ENCODE measurements at regions not wholly inside any gene's neighbourhood (a gene's known extent, or its start where the extent isn't known, plus 50 kb on each side); places are given as distances from the start of the nearest gene placed in this dataset.

GRCh38 chrX:9148615-9149399 lies 114.9 kb upstream of the FAM9B start:
- Histone ChIP-seq H3K9me3 (ENCODE audit: control insufficient read depth, low read length) (no peaks in the 10 kb centered on the region), H3K27ac (ENCODE audit: low read length) (no peak overlapping the region), H3K4me1 (ENCODE audit: control insufficient read depth, insufficient read depth, low read length) (no peaks in the 10 kb centered on the region), H3K4me3 (ENCODE audit: low read length) (no peak overlapping the region), H3K27me3 (ENCODE audit: control insufficient read depth, insufficient read depth) (no peaks in the 10 kb centered on the region)
- 48% methylated on average over 9 of the region's 9 CpGs for WGBS
- ATAC-seq (no peak), DNase-seq (no peak)
- intact Hi-C loops (cut with DNase I) = no loop called here

- no peak overlapping the region for H3K27ac ChIP-seq (ENCODE audit: low read length)
- no peaks in the 10 kb centered on the region for H3K27me3 ChIP-seq (ENCODE audit: control insufficient read depth, insufficient read depth)
- no peaks in the 10 kb centered on the region for H3K4me1 ChIP-seq (ENCODE audit: control insufficient read depth, insufficient read depth, low read length)
- intact Hi-C loops (cut with DNase I) = no loop called here
- 81% methylated on average over 8 of the region's 8 CpGs for WGBS
- H3K4me3 ChIP-seq (ENCODE audit: low read length) = no peak overlapping the region
- no peaks in the 10 kb centered on the region for H3K9me3 ChIP-seq (ENCODE audit: control insufficient read depth, low read length)
- no peak for DNase-seq
- no peak for ATAC-seq
Measured at GRCh38 chrX:9149501-9150245, 115.7 kb upstream of the FAM9B start.

GRCh38 chrX:9151772-9152307 lies 117.9 kb upstream of the FAM9B start:
- no peak overlapping the region for H3K4me3 ChIP-seq (ENCODE audit: low read length)
- H3K9me3 ChIP-seq (ENCODE audit: control insufficient read depth, low read length) = no peaks in the 10 kb centered on the region
- no peak for ATAC-seq
- no peaks in the 10 kb centered on the region for H3K4me1 ChIP-seq (ENCODE audit: control insufficient read depth, insufficient read depth, low read length)
- H3K27ac ChIP-seq (ENCODE audit: low read length) = no peak overlapping the region
- over 99% methylated on average over 2 of the region's 2 CpGs for WGBS
- H3K27me3 ChIP-seq (ENCODE audit: control insufficient read depth, insufficient read depth) = no peaks in the 10 kb centered on the region
- intact Hi-C loops (cut with DNase I) = no loop called here
- DNase-seq = no peak

- ATAC-seq (no peak), DNase-seq (no peak)
- 65% methylated on average over 1 of the region's 1 CpG for WGBS
- no peak overlapping the region for H3K4me3 ChIP-seq (ENCODE audit: low read length)
- intact Hi-C loops (cut with DNase I) = no loop called here
- no peak overlapping the region for H3K27ac ChIP-seq (ENCODE audit: low read length)
- H3K9me3 ChIP-seq (ENCODE audit: control insufficient read depth, low read length) = no peaks in the 10 kb centered on the region
- H3K27me3 ChIP-seq (ENCODE audit: control insufficient read depth, insufficient read depth) = no peaks in the 10 kb centered on the region
- no peaks in the 10 kb centered on the region for H3K4me1 ChIP-seq (ENCODE audit: control insufficient read depth, insufficient read depth, low read length)
Measured at GRCh38 chrX:9153300-9153699, 119.4 kb upstream of the FAM9B start.

- no peaks in the 10 kb centered on the region for H3K9me3 ChIP-seq (ENCODE audit: control insufficient read depth, low read length)
- no peak overlapping the region for H3K27ac ChIP-seq (ENCODE audit: low read length)
- no peaks in the 10 kb centered on the region for H3K4me1 ChIP-seq (ENCODE audit: control insufficient read depth, insufficient read depth, low read length)
- ATAC-seq = no peak
- no peak for DNase-seq
- intact Hi-C loops (cut with DNase I) = no loop called here
- no peaks in the 10 kb centered on the region for H3K27me3 ChIP-seq (ENCODE audit: control insufficient read depth, insufficient read depth)
- H3K4me3 ChIP-seq (ENCODE audit: low read length) = no peak overlapping the region
- WGBS = 94% methylated on average over 7 of the region's 7 CpGs
Measured at GRCh38 chrX:9158611-9159010, 124.7 kb upstream of the FAM9B start.

- Histone ChIP-seq H3K4me3 (ENCODE audit: low read length) (no peak overlapping the region), H3K27ac (ENCODE audit: low read length) (no peak overlapping the region), H3K27me3 (ENCODE audit: control insufficient read depth, insufficient read depth) (no peaks in the 10 kb centered on the region), H3K4me1 (ENCODE audit: control insufficient read depth, insufficient read depth, low read length) (no peaks in the 10 kb centered on the region), H3K9me3 (ENCODE audit: control insufficient read depth, low read length) (no peaks in the 10 kb centered on the region)
- ATAC-seq = no peak
- intact Hi-C loops (cut with DNase I) = no loop called here
- 96% methylated on average over 4 of the region's 4 CpGs for WGBS
- DNase-seq = no peak
Measured at GRCh38 chrX:9160698-9161329, 126.9 kb upstream of the FAM9B start.

- WGBS = 67% methylated on average over 3 of the region's 3 CpGs
- ATAC-seq (no peak), DNase-seq (no peak)
- Histone ChIP-seq H3K9me3 (ENCODE audit: control insufficient read depth, low read length) (no peaks in the 10 kb centered on the region), H3K4me1 (ENCODE audit: control insufficient read depth, insufficient read depth, low read length) (no peaks in the 10 kb centered on the region), H3K4me3 (ENCODE audit: low read length) (no peak overlapping the region), H3K27ac (ENCODE audit: low read length) (no peak overlapping the region), H3K27me3 (ENCODE audit: control insufficient read depth, insufficient read depth) (no peaks in the 10 kb centered on the region)
- intact Hi-C loops (cut with DNase I) = no loop called here
Measured at GRCh38 chrX:9162698-9163097, 128.8 kb upstream of the FAM9B start.

GRCh38 chrX:9163214-9163709 lies 129.3 kb upstream of the FAM9B start:
- H3K4me3 ChIP-seq (ENCODE audit: low read length) = no peak overlapping the region
- ATAC-seq (no peak), DNase-seq (no peak)
- H3K9me3 ChIP-seq (ENCODE audit: control insufficient read depth, low read length) = no peaks in the 10 kb centered on the region
- intact Hi-C loops (cut with DNase I) = no loop called here
- no peak overlapping the region for H3K27ac ChIP-seq (ENCODE audit: low read length)
- no peaks in the 10 kb centered on the region for H3K27me3 ChIP-seq (ENCODE audit: control insufficient read depth, insufficient read depth)
- 14% methylated on average over 5 of the region's 5 CpGs for WGBS
- H3K4me1 ChIP-seq (ENCODE audit: control insufficient read depth, insufficient read depth, low read length) = no peaks in the 10 kb centered on the region

- intact Hi-C loops (cut with DNase I) = no loop called here
- ATAC-seq (no peak), DNase-seq (no peak)
- no peaks in the 10 kb centered on the region for H3K9me3 ChIP-seq (ENCODE audit: control insufficient read depth, low read length)
- WGBS = 95% methylated on average over 7 of the region's 7 CpGs
- no peak overlapping the region for H3K27ac ChIP-seq (ENCODE audit: low read length)
- no peak overlapping the region for H3K4me3 ChIP-seq (ENCODE audit: low read length)
- H3K27me3 ChIP-seq (ENCODE audit: control insufficient read depth, insufficient read depth) = no peaks in the 10 kb centered on the region
- H3K4me1 ChIP-seq (ENCODE audit: control insufficient read depth, insufficient read depth, low read length) = no peaks in the 10 kb centered on the region
Measured at GRCh38 chrX:9164086-9164485, 130.2 kb upstream of the FAM9B start.

GRCh38 chrX:9164533-9165426 lies 130.9 kb upstream of the FAM9B start:
- no peak for DNase-seq
- no peaks in the 10 kb centered on the region for H3K4me1 ChIP-seq (ENCODE audit: control insufficient read depth, insufficient read depth, low read length)
- H3K4me3 ChIP-seq (ENCODE audit: low read length) = no peak overlapping the region
- intact Hi-C loops (cut with DNase I) = no loop called here
- no peak overlapping the region for H3K27ac ChIP-seq (ENCODE audit: low read length)
- WGBS = 89% methylated on average over 11 of the region's 11 CpGs
- H3K9me3 ChIP-seq (ENCODE audit: control insufficient read depth, low read length) = no peaks in the 10 kb centered on the region
- H3K27me3 ChIP-seq (ENCODE audit: control insufficient read depth, insufficient read depth) = no peaks in the 10 kb centered on the region
- ATAC-seq = no peak
